ENCODE measurements at regions not wholly inside any gene's neighbourhood (a gene's known extent, or its start where the extent isn't known, plus 50 kb on each side); places are given as distances from the start of the nearest gene placed in this dataset.

DNA sequence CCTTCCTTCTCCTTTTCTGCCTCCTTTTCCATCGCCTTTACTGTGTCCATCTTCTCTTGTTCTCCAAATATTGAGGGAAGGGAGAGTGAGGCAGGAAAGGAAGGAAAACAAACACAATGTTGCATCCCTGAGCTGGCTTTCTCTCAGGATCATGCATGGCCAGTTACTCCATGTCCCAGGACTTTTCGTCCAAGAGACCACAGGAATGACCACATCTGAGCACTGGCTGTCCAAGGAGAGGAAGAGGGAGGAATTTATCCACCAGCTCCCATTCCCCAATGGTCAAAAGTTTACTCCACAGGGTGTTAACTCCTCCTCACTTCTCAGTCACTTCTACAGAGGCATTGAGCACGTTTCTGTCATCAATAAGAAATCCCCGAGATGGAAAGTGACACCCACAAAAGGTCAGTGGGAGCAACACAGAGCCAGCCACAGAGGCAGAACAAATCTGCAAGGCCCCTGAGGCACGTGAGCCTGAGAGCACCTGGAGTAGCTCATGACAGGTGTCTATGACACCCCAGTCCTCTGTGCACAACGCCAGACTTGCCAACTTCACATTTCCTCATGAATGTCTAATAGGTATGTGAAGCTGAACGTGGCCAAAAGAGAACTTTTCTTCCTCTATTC, 177.3 kb upstream of the NUDT4 start:
- no peak overlapping the region for H3K4me3 Mint-ChIP-seq
- no peak for ATAC-seq
- H3K4me1 Mint-ChIP-seq, result peaks cover 0 to 1% (median under 1%) of the 10 kb centered on the region in 4 donors
- POLR2A ChIA-PET, result interaction anchor here (0.7 kb wide), 2 partner anchors 256 to 383 kb away, joined by 3 to 4 read pairs; no protein-coding TSS in a partner anchor
- H3K27ac Mint-ChIP-seq, result no peak overlapping the region
- H3K27me3 Mint-ChIP-seq, result peaks cover 0 to 9% (median 0%) of the 10 kb centered on the region in 5 donors
- no peaks in the 10 kb centered on the region for H3K9me3 Mint-ChIP-seq
- no peak for DNase-seq
- no peaks in the 10 kb centered on the region for H3K36me3 Mint-ChIP-seq

DNA sequence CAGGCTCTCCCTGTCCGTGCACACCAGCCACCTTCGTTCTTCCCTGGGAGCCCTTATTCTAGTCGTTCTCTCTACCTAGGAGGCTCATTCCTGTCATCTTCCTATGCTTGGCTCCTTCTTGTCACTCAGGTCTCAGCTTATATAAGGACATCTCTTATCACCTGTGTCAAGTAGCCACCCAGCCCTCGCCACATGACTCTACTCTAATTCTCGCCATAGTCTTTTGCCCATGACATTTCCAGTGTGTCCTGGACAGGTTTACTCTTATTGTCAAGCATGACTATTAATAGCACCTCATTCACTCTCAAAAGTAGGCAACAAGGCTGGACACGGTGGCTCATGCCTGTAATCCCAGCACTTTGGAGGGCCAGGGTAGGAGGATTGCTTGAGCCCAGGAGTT, 175.7 kb upstream of the NUDT4 start:
- Mint-ChIP-seq H3K27me3 (peaks cover 0 to 9% (median 0%) of the 10 kb centered on the region in 5 donors), H3K4me3 (no peak overlapping the region), H3K4me1 (peaks cover 0 to 1% (median under 1%) of the 10 kb centered on the region in 4 donors), H3K27ac (peak overlapping the region in 1 of 10 donors; percentile 2), H3K36me3 (no peaks in the 10 kb centered on the region), H3K9me3 (no peaks in the 10 kb centered on the region)
- DNase-seq, result no peak
- POLR2A ChIA-PET, result no interaction called here
- ATAC-seq, result no peak

DNA sequence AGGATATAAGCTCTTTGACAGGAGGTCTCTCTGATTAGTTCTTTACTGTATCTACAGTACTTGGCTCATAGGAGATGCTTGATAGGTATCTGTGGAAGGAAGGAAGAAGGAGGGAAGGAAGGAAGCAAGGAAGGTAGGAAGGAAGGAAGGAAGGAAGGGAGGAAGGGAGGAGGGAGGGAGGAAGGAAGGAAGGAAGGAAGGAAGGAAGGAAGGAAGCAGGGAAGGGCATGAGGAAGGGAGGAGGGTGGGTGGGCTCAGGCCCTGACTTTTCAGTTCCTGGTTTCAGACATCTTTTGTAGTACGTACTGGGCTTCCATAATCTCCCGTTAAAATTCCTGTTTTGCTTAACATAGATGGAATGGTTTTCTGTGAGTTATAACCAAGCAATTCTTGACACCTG, 175.0 kb upstream of the NUDT4 start:
- POLR2A ChIA-PET, result no interaction called here
- no peak for ATAC-seq
- Mint-ChIP-seq H3K4me3 (no peak overlapping the region), H3K9me3 (no peaks in the 10 kb centered on the region), H3K4me1 (peaks cover 0 to 1% (median under 1%) of the 10 kb centered on the region in 4 donors), H3K36me3 (no peaks in the 10 kb centered on the region), H3K27me3 (peaks cover 0 to 7% (median 0%) of the 10 kb centered on the region in 5 donors), H3K27ac (no peak overlapping the region)
- DNase-seq, result no peak

DNA sequence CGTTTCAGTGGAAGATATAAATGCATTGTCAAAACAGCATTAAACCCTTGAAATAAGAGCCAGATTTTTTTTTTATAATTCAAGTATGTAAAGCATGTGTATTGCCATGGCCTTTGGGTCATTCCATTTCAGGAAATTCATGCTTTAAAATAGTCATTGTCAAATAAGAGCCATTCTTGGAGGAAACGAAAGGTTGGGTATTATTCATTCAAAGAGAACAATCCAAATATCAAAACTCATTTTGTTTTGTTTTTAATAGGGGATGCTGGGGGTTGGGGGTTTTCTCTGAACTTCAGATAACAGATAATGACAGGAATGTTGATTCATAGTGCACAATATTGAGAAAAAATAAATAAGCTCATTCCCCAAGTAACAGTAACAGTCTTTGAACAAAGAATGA, 174.4 kb upstream of the NUDT4 start:
- Mint-ChIP-seq H3K4me1 (peaks cover 0 to 1% (median under 1%) of the 10 kb centered on the region in 4 donors), H3K9me3 (no peaks in the 10 kb centered on the region), H3K4me3 (no peak overlapping the region), H3K27me3 (peaks cover 0 to 5% (median 0%) of the 10 kb centered on the region in 5 donors), H3K27ac (no peak overlapping the region), H3K36me3 (no peaks in the 10 kb centered on the region)
- POLR2A ChIA-PET, result no interaction called here
- DNase-seq (no peak), ATAC-seq (no peak)

DNA sequence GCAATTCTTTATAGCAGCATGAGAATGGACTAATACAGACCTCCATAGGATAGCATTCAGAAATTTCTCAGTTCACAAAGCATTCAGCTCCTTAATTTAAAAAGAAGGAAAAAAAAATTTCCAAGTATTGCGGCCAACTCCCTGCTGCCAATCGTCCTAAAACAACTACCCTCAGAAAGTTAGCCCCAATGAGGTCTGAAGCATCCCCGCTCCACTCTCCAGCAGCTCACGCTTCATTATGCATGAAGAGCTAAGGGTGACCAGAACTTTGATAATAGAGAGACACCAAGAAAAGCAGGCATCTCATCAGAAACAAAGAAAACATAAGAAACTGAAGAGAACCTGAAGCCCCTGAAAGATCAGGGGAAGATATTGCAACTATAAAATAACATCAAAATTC, 172.8 kb upstream of the NUDT4 start:
- Mint-ChIP-seq H3K27me3 (peaks cover 0 to 5% (median 0%) of the 10 kb centered on the region in 5 donors), H3K4me1 (peaks cover 0 to 1% (median under 1%) of the 10 kb centered on the region in 4 donors), H3K9me3 (peaks cover 0 to 2% (median 0%) of the 10 kb centered on the region in 9 donors), H3K4me3 (no peak overlapping the region), H3K27ac (no peak overlapping the region), H3K36me3 (no peaks in the 10 kb centered on the region)
- ATAC-seq (no peak), DNase-seq (no peak)
- POLR2A ChIA-PET, result no interaction called here

DNA sequence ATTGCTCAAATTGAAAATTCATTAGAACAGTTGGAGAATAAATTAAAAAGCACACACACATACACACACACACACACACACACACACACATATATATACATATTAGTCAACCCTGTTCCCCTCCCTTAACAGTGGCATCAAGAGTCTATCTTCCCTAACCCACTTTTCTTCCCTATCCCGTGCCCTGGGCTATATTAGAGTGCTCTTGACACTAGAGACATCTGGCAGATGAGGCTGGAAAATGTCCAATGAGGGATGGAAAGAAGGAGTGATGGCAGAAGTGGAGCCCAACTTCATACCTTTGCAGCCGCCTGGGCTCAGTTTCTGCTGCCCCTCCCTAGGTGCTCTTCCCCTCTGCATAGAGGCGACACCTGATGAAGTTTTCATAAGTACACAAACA, 172.4 kb upstream of the NUDT4 start:
- peaks cover 0 to 5% (median 0%) of the 10 kb centered on the region in 5 donors for H3K27me3 Mint-ChIP-seq
- peaks cover 0 to 1% (median under 1%) of the 10 kb centered on the region in 4 donors for H3K4me1 Mint-ChIP-seq
- no peak overlapping the region for H3K4me3 Mint-ChIP-seq
- ATAC-seq, result no peak
- H3K9me3 Mint-ChIP-seq, result peaks cover 0 to 2% (median 0%) of the 10 kb centered on the region in 9 donors
- no peak for DNase-seq
- no peak overlapping the region for H3K27ac Mint-ChIP-seq
- no peaks in the 10 kb centered on the region for H3K36me3 Mint-ChIP-seq
- POLR2A ChIA-PET, result no interaction called here

DNA sequence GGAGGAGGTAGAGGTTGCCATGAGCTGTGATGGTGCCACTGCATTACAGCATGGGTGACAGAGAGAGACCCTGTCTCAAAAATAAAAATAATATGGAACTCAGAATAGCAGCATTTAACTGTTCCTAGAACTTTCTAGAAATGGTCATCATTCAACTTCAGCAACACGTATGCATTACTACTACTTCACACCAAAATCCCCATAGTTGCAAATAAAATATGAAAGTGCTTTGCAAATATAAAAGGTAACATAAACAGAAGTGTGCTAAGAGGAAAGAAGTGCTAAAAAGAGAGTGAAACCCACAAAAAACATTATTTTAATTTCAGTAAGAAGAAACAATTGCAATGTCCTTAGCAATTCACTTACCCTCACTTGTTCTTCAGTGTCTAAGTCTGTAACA, 169.7 kb upstream of the NUDT4 start:
- H3K4me1 Mint-ChIP-seq, result no peaks in the 10 kb centered on the region

DNA sequence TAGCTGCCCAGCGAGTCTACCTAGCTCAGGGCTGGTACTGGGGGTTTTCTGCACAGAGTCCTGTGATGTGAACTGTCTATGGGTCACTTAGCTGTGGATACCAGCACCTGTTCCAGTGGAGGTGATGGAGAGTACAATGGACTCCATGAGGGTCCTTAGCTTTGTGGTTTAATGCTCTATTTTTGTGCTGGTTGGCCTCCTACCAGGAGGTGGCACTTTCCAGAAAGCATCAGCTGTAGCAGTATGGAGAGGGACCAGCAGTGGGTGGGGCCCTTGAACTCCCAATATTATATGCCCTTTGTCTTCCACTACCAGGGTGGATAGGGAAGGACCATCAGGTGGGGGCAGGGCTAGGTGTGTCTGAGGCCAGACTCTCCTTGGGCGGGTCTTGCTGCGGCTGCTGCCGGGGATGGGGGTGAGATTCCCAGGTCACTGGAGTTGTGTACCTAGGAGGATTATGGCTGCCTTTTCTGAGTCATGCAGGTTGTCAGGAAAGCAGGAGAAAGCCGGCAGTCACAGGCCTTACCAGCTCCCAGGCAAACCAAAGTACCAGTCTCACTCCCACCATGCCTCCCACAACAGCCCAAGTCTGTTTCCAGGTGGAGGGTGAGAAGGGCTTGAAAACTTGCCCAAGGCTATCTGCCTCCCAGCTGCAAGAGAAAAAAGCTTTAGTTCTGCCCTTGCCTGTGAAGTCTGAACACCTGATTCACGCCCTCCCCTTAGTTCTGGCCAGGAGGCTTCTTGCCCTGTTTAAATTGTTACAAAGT, 163.0 kb upstream of the NUDT4 start:
- Mint-ChIP-seq H3K9me3 (no peaks in the 10 kb centered on the region), H3K27ac (peak overlapping the region in 1 of 10 donors; percentile 86), H3K27me3 (no peaks in the 10 kb centered on the region), H3K36me3 (no peaks in the 10 kb centered on the region), H3K4me3 (no peak overlapping the region), H3K4me1 (no peaks in the 10 kb centered on the region)
- DNase-seq, result no peak
- POLR2A ChIA-PET, result no interaction called here
- no peak for ATAC-seq

More for the DNA sequence above, 169.7 kb upstream of the NUDT4 start:
- DNase-seq (no peak), ATAC-seq (no peak)
- Mint-ChIP-seq H3K9me3 (peaks cover 0 to 2% (median 0%) of the 10 kb centered on the region in 9 donors), H3K4me3 (no peak overlapping the region), H3K36me3 (no peaks in the 10 kb centered on the region), H3K27ac (no peak overlapping the region), H3K27me3 (no peaks in the 10 kb centered on the region)
- POLR2A ChIA-PET, result no interaction called here

DNA sequence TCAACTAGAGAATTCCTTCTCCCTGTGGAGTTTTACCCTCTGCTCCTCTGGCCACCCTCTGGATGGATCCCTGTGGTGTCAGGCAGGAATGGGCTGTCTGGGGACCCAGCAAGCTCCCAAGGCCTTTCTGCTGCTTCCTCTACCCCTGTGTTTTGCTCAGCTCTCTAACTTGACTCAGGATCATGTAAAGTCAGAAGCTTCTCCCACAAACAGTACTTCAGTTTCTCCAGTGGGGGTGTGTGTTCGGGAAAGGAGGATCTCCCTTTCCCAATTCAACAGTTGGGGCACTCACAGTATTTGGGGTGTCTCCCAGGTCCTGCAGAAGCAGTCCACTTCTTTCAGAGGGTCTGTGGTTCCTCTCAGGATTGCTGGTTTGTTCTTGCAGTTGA, 162.4 kb upstream of the NUDT4 start:
- Mint-ChIP-seq H3K4me1 (no peaks in the 10 kb centered on the region), H3K9me3 (no peaks in the 10 kb centered on the region), H3K27me3 (no peaks in the 10 kb centered on the region), H3K36me3 (no peaks in the 10 kb centered on the region), H3K4me3 (no peak overlapping the region), H3K27ac (peak overlapping the region in 1 of 10 donors; percentile 86)
- no peak for DNase-seq
- ATAC-seq, result no peak
- POLR2A ChIA-PET, result no interaction called here

DNA sequence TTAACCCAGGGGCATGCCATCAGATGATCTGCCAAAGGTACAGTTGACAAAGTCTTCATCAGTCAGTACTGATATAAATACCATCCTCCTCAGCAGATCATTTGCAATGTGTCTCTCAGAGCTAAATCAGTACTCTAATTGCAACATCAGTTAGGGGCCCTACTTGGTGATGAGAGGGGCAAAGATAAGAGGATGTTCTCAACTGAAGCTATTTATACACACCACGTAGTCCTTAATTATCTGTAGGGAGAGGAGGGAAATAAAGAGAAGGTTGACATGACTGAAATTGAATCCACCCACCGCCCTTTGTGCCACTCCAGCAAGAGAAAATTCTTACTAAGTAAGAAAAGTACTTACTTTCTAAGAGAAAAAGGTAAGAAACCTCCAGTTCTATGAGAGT, 157.8 kb upstream of the NUDT4 start:
- no peak overlapping the region for H3K27ac Mint-ChIP-seq
- no peak overlapping the region for H3K4me3 Mint-ChIP-seq
- DNase-seq (no peak), ATAC-seq (no peak)
- POLR2A ChIA-PET, result no interaction called here
- H3K4me1 Mint-ChIP-seq, result peaks cover 0 to 14% (median 2%) of the 10 kb centered on the region in 4 donors
- peaks cover 0 to 8% (median 7%) of the 10 kb centered on the region in 3 donors for H3K36me3 Mint-ChIP-seq
- H3K9me3 Mint-ChIP-seq, result peaks cover 0 to 9% (median 8%) of the 10 kb centered on the region in 9 donors
- H3K27me3 Mint-ChIP-seq, result no peaks in the 10 kb centered on the region

DNA sequence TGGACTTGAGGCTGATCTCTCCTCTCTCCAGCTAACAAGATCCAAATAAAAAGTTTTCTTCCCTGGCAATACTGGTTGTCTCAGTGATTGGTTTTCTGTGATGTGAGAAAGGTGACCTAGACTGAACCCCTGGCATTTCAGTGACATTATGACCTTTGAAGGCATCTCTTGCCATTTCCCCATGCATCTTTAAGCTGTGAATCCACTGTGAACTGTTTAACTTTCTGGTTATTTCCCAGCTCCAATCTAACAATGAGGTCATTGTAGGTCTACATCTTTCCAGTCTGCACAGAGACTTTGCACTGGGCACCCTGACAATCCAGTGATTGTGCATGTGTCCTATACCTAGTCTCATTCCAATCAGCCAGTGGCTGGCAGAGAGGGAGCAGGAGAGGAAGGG, 155.9 kb upstream of the NUDT4 start:
- Mint-ChIP-seq H3K27ac (no peak overlapping the region), H3K36me3 (peaks cover 0 to 8% (median 7%) of the 10 kb centered on the region in 3 donors), H3K9me3 (peaks cover 0 to 9% (median 8%) of the 10 kb centered on the region in 9 donors), H3K4me3 (no peak overlapping the region), H3K27me3 (no peaks in the 10 kb centered on the region), H3K4me1 (peaks cover 0 to 14% (median 2%) of the 10 kb centered on the region in 4 donors)
- ATAC-seq, result no peak
- POLR2A ChIA-PET, result no interaction called here
- DNase-seq, result no peak

DNA sequence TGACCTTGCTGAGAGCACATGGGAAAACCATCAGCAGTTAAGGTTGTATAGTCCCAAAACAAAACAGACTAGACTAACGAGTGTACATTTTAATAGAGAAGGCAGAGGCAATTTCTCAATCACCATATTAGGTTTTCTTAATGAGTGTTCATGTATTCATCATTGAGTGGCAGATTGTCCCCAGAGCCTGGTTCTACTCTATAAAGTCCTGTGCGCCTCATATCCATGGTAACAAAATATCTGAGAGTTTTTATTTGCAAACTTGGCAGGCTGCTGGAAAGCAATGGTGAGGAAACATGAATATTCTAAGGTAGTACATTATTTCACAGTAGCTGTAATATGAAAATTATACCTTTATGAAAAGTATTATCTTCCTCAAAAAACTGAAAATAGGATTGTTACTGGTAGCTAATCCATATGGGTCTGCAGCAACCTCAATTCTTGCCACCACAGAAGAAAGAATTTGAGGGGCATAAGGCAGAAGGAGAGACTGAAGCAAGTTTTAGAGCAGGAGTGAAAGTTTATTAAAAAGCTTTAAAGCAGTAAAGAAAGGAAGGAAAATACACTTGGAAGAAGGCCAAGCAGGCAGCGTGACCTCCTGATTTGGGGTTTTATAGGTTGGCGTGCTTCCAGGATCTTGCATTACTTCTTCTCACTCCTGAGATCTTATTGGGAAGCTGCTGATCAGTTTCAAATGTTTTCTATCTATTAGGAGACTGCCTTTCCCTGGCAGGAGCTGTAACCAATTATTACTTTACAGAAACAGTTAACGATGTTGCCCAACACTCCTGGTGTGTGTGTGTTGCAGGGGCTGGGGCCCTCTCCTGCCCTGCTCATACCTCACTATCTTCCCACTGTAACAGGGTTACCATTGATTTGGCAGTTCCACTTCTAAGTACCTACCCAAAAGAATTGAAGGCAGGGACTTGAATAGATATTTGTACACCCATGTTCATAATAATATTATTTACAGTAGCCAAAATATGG, 154.0 kb upstream of the NUDT4 start:
- peaks cover 0 to 14% (median 2%) of the 10 kb centered on the region in 4 donors for H3K4me1 Mint-ChIP-seq
- no peak overlapping the region for H3K4me3 Mint-ChIP-seq
- no peaks in the 10 kb centered on the region for H3K27me3 Mint-ChIP-seq
- H3K9me3 Mint-ChIP-seq, result peaks cover 3 to 15% (median 9%) of the 10 kb centered on the region in 9 donors
- POLR2A ChIA-PET, result no interaction called here
- no peak for ATAC-seq
- no peak for DNase-seq
- no peak overlapping the region for H3K27ac Mint-ChIP-seq
- H3K36me3 Mint-ChIP-seq, result peaks cover 0 to 8% (median 7%) of the 10 kb centered on the region in 3 donors
